ENCODE measurements at regions not wholly inside any gene's neighbourhood (a gene's known extent, or its start where the extent isn't known, plus 50 kb on each side); places are given as distances from the start of the nearest gene placed in this dataset.
"Not testable (repeated sequence)": the region's sequence is repeated elsewhere in the genome, so short reads cannot be mapped to it uniquely, and the experiment has no call there.

GRCh38 chr9:15059003-15059402 lies 148.8 kb upstream of the FREM1 start:
- no peak overlapping the region for H3K4me2 ChIP-seq (ENCODE audit: insufficient read depth, low read length)
- no peak overlapping the region for H3K4me3 ChIP-seq (ENCODE audit: low read depth in 1 of 2, low read length in 2 of 2)
- H2AFZ ChIP-seq (ENCODE audit: low read depth, low read length) = no peak overlapping the region
- no peak overlapping the region for H3K27ac ChIP-seq (ENCODE audit: low read length)
- no peaks in the 10 kb centered on the region for H3K79me2 ChIP-seq (ENCODE audit: insufficient read depth, low read length)
- no peaks in the 10 kb centered on the region for H3K36me3 ChIP-seq (ENCODE audit: insufficient read depth, low read length)
- H3K4me1 ChIP-seq (ENCODE audit: insufficient read depth, low read length) = no peaks in the 10 kb centered on the region
- H3K9me3 ChIP-seq (ENCODE audit: insufficient read depth, low read length, severe bottlenecking) = no peaks in the 10 kb centered on the region
- H3K27me3 ChIP-seq (ENCODE audit: insufficient read depth, low read length, poor library complexity) = no peaks in the 10 kb centered on the region
- no peak overlapping the region for H3K9ac ChIP-seq (ENCODE audit: low read depth, low read length)
- DNase-seq (no peak), ATAC-seq (ENCODE audit: insufficient read depth, low read depth) (no peak)
- no peak for TF ChIP-seq EZH2 (IDR thresholded peaks at IDR 0.05; ENCODE audit: borderline replicate concordance, low read depth, low read length, severe bottlenecking)
- TF ChIP-seq CTCF (IDR thresholded peaks at IDR 0.05; ENCODE audit: borderline replicate concordance, extremely low read depth, low read length, poor library complexity, severe bottlenecking) = no peak
- H4K20me1 ChIP-seq (ENCODE audit: insufficient read depth, low read length) = no peaks in the 10 kb centered on the region

GRCh38 chr9:15058236-15058635 lies 148.0 kb upstream of the FREM1 start:
- DNase-seq (no peak), ATAC-seq (ENCODE audit: insufficient read depth, low read depth) (no peak)
- H3K79me2 ChIP-seq (ENCODE audit: insufficient read depth, low read length) = no peaks in the 10 kb centered on the region
- no peak overlapping the region for H3K4me3 ChIP-seq (ENCODE audit: low read depth in 1 of 2, low read length in 2 of 2)
- no peak overlapping the region for H3K9ac ChIP-seq (ENCODE audit: low read depth, low read length)
- H3K36me3 ChIP-seq (ENCODE audit: insufficient read depth, low read length) = no peaks in the 10 kb centered on the region
- H3K4me1 ChIP-seq (ENCODE audit: insufficient read depth, low read length) = no peaks in the 10 kb centered on the region
- H3K9me3 ChIP-seq (ENCODE audit: insufficient read depth, low read length, severe bottlenecking) = no peaks in the 10 kb centered on the region
- no peaks in the 10 kb centered on the region for H4K20me1 ChIP-seq (ENCODE audit: insufficient read depth, low read length)
- TF ChIP-seq EZH2 (IDR thresholded peaks at IDR 0.05; ENCODE audit: borderline replicate concordance, low read depth, low read length, severe bottlenecking) (no peak), CTCF (IDR thresholded peaks at IDR 0.05; ENCODE audit: borderline replicate concordance, extremely low read depth, low read length, poor library complexity, severe bottlenecking) (no peak)
- H3K27me3 ChIP-seq (ENCODE audit: insufficient read depth, low read length, poor library complexity) = no peaks in the 10 kb centered on the region
- H3K4me2 ChIP-seq (ENCODE audit: insufficient read depth, low read length) = no peak overlapping the region
- H2AFZ ChIP-seq (ENCODE audit: low read depth, low read length) = no peak overlapping the region
- H3K27ac ChIP-seq (ENCODE audit: low read length) = no peak overlapping the region

GRCh38 chr9:15055284-15055683 lies 145.1 kb upstream of the FREM1 start:
- not testable (repeated sequence) for H3K4me1 ChIP-seq (ENCODE audit: insufficient read depth, low read length); H3K9ac ChIP-seq (ENCODE audit: low read depth, low read length); H4K20me1 ChIP-seq (ENCODE audit: insufficient read depth, low read length); H3K27ac ChIP-seq (ENCODE audit: low read length); H3K27me3 ChIP-seq (ENCODE audit: insufficient read depth, low read length, poor library complexity); H3K79me2 ChIP-seq (ENCODE audit: insufficient read depth, low read length); ATAC-seq (ENCODE audit: insufficient read depth, low read depth); H3K4me3 ChIP-seq (ENCODE audit: low read depth in 1 of 2, low read length in 2 of 2); H3K9me3 ChIP-seq (ENCODE audit: insufficient read depth, low read length, severe bottlenecking); H3K4me2 ChIP-seq (ENCODE audit: insufficient read depth, low read length); H3K36me3 ChIP-seq (ENCODE audit: insufficient read depth, low read length); DNase-seq; H2AFZ ChIP-seq (ENCODE audit: low read depth, low read length)

GRCh38 chr9:15048772-15049171 lies 138.5 kb upstream of the FREM1 start:
- Histone ChIP-seq H3K27me3 (ENCODE audit: insufficient read depth, low read length, poor library complexity) (no peaks in the 10 kb centered on the region), H3K27ac (ENCODE audit: low read length) (no peak overlapping the region), H3K9me3 (ENCODE audit: insufficient read depth, low read length, severe bottlenecking) (no peaks in the 10 kb centered on the region), H3K36me3 (ENCODE audit: insufficient read depth, low read length) (no peaks in the 10 kb centered on the region), H3K4me3 (ENCODE audit: low read depth in 1 of 2, low read length in 2 of 2) (no peak overlapping the region), H3K9ac (ENCODE audit: low read depth, low read length) (no peak overlapping the region), H3K4me2 (ENCODE audit: insufficient read depth, low read length) (no peak overlapping the region), H3K4me1 (ENCODE audit: insufficient read depth, low read length) (no peaks in the 10 kb centered on the region), H3K79me2 (ENCODE audit: insufficient read depth, low read length) (no peaks in the 10 kb centered on the region), H4K20me1 (ENCODE audit: insufficient read depth, low read length) (no peaks in the 10 kb centered on the region), H2AFZ (ENCODE audit: low read depth, low read length) (no peak overlapping the region)
- ATAC-seq (ENCODE audit: insufficient read depth, low read depth) (no peak), DNase-seq (no peak)
- TF ChIP-seq EZH2 (IDR thresholded peaks at IDR 0.05; ENCODE audit: borderline replicate concordance, low read depth, low read length, severe bottlenecking) = no peak
- no peak for TF ChIP-seq CTCF (IDR thresholded peaks at IDR 0.05; ENCODE audit: borderline replicate concordance, extremely low read depth, low read length, poor library complexity, severe bottlenecking)
